ENCODE measurements at regions not wholly inside any gene's neighbourhood (a gene's known extent, or its start where the extent isn't known, plus 50 kb on each side); places are given as distances from the start of the nearest gene placed in this dataset.

GRCh38 chr1:198890214-198890930, 251.5 kb downstream of the PTPRC start:
- TF ChIP-seq CTCF (IDR thresholded peaks at IDR 0.05) = no peak
- no peak for TF ChIP-seq POLR2A (IDR thresholded peaks at IDR 0.05)
